NT2/D1 (cell line): ENCODE measurements at regions not wholly inside any gene's neighbourhood (a gene's known extent, or its start where the extent isn't known, plus 50 kb on each side); places are given as distances from the start of the nearest gene placed in this dataset.

Source experiments
- SUZ12 ChIP-seq: IDR thresholded peaks from 2 replicates; pipeline ENCODE4 v1.6.1; 2011; ENCODE audit not compliant: insufficient read length, insufficient read depth; ENCODE audit errors: extremely low read depth
- ZNF274 ChIP-seq: IDR thresholded peaks from 2 replicates; pipeline ENCODE4 v1.6.1; 2011; ENCODE audit warnings: mild to moderate bottlenecking, low read depth, low read length

- TF ChIP-seq ZNF274 (no peak), SUZ12 (no peak)
Measured at GRCh38 chr13:76440568-76440967, 445.6 kb downstream of the KCTD12 start.
